CD4-positive, alpha-beta T cell treated with Interferon gamma for 1 hour (primary cell): ENCODE measurements at regions not wholly inside any gene's neighbourhood (a gene's known extent, or its start where the extent isn't known, plus 50 kb on each side); places are given as distances from the start of the nearest gene placed in this dataset.
"Not testable (repeated sequence)": the region's sequence is repeated elsewhere in the genome, so short reads cannot be mapped to it uniquely, and the experiment has no call there.

Experiments
- DNase-seq: peaks from one replicate; pipeline ENCODE4 v3.0.0-alpha.2; 2020

DNA sequence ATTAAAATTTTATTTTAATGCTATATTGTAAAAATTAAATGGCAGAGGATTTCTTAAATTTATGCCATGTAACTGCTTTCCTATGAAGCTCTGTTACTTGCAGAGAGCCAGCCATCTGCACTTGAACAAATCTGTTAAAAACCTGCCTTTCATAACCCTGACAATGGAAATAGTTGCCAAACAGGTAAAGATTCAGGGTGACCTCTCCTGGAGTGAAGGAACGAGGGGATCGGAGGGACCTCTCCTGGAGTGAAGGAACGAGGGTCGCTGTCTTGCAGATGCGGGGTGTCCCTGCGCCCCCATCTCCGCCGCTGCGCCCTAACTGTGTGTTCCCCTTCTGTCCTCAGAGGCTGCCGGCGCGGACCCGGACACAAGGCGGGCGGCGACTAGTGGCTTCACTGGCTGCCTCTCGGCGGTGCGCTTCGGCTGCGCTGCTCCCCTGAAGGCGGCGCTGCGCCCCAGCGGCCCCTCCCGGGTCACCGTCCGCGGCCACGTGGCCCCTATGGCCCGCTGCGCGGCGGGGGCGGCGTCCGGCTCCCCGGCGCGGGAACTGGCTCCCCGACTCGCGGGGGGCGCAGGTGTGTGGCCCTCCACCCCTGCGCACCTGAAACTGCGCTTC, 295.9 kb upstream of the SPATA31A3 start:
- DNase-seq = not testable (repeated sequence)

DNA sequence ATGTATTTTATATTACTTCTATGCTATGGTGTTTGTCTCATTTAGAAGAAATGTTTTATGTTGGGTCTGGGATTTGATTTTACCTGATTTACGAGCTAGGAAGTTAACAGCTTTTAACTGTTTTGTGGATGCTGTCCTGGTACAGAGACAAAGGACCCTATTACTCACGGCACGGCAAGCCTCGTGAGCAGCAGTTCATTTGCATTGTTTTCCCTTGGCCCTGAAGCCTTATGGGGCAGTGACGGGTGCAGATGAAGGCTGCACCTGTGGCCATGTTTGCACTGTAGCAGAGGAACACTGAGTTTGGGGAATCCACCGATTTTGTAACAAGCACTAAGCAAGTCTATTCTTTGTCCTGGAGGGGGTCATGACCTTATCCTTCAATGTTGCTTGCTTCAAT, 291.9 kb upstream of the SPATA31A3 start:
- DNase-seq = not testable (repeated sequence)

DNA sequence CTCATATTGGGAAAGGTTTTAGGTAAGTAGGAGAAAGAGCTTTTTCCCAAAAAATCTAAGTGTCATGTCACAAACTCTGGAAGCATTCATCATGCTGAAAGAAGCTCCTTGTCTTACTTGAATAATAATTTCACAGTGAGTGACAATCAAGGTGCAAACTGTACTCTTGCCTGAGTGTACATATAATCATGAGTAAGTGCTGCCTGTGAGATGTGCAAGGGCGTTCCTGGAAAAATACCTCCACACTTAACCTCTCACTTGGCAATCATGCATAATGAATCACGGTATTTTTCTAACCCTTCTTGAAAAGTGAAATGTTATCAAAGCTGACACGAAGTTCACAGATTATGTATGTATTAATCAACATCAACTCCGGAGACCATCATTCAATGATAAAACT, 289.2 kb upstream of the SPATA31A3 start:
- DNase-seq = not testable (repeated sequence)

DNA sequence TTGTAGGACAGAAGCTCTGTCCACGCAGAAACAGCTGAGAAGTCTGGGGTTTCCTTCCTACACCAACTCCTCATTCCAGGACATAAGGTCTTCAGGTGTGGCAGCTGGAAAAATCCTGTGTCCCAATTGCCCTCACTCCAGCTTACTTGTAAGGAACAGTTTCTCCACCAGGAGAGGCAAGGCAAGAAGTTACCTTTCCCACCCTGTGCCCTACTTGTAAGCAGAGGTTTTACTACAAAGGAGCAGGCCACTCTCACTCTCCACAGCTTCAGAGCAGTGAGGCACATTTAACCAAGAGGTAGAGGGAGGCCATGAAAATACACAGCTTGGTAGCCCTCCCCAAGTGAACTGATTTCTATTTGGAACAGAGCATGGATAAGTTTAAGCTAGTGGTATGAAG, 277.3 kb upstream of the SPATA31A3 start:
- not testable (repeated sequence) for DNase-seq

DNA sequence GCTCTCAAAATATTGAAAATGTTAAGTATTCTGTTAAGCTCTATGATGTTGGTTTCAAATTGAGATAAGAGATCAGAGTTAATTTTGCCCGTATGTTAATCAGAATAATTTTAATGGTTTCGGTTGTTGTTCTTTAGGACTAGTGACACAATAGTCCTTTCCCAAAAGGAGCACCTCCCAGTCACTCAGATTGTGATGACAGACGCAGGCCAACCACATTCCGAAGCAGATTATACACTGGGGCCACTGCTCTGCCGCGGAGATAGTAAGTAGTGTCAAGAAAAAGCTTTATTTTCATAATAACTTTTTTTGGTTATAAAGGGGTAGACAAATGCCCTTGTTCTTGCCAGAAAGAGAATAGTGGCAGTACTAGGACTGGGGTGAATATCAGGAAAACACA, 265.5 kb upstream of the SPATA31A3 start:
- DNase-seq = not testable (repeated sequence)

DNA sequence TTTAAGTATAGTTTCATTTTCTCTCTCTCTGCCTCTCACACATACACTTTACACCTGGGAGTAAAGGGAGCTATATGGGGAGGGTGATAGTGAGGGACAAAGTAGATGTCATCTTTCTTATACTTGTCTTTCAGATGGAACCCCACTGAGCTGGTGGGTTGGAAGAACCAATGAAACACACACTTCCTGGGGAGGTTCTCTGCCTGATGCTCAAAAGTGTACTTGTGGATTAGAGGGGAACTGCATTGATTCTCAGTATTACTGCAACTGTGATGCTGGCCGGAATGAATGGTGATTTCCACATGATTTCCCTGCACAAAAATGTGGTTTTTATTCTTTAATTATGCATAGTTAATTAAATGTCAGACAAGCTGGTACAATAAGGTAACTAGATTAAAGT, 256.6 kb upstream of the SPATA31A3 start:
- not testable (repeated sequence) for DNase-seq

DNA sequence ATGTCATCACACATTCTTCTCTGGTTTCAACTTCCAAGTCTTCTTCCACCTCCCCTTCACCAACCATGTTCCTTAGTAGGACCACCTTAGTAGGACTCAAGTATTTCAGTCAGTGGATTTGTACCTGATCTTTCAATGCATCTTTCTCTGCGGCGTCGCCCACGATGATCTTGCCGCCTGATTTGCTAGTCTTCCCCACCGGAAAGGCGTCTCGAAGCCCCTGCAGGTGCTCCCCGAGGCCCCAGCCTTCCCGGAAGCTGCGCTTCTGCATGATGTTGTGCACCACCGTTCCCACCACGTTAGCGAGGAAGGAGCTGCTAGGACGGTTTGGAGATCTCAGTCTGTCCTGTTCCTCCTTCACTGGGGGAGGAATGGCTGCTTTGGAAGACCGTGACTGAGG, 219.7 kb upstream of the SPATA31A3 start:
- not testable (repeated sequence) for DNase-seq

DNA sequence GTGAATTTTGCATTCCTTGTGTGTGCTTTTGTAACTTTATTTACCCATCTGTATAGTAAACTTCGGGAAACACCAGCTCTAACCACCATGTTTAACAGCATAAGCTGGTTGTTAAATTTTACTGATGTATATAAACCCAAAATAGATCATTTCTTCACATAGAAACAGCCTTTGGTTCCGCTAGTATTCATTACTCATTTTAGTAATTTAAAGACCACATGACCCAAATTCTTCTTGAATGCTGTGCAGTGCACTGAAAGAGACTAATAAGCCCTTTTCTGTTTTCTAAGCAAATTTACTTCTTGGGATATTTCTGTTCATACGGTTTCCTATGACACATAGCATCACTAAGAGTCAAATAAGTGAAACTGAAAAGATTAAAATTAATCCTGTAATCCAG, 218.5 kb upstream of the SPATA31A3 start:
- not testable (repeated sequence) for DNase-seq

DNA sequence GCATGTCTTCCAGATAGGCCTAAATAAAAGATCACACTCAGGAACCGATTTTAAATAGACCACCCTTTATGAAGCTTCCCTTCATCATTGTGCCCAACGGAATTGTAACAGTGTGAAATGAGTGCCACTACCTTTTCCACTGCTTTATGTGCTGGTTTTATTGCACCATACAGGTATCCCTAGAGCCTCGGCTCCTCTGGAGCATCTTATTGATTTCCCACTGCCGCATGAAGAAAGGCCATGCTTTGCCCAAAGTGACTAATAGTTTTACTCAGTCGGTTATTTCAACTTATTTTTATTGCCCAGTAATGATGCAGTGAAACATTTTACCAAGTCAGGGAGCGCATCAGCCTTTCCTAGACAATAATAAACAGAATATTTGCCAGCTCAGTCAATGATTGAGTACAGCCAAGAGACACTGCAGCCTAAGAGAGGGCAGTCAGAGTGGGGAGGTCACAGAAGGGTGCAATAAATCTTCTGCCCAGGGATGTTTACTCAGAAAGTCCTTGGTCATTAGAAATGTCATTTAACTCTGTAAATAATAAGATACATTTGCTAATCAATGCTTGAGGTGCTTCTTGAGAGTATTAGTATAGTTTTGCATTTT, 216.6 kb upstream of the SPATA31A3 start:
- not testable (repeated sequence) for DNase-seq

DNA sequence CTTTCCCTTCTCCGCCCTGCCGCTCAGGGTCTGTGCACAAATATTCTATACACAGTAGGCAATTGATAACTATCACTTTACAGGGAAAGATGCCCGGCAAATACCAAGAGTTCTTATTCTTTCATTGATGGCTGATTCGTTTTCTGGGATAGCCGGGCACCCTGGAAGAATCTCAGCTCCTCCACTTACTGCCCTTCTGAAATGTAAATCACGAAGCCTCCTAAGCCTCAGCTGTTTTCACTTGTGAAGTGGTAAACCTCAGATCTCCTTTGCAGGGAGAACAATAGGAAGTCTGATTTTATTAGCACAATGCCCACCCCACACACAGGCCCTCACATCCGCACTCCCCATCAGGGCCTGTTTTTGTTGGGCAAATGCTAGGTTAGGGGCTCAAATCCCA, 203.8 kb upstream of the SPATA31A3 start:
- DNase-seq = not testable (repeated sequence)

DNA sequence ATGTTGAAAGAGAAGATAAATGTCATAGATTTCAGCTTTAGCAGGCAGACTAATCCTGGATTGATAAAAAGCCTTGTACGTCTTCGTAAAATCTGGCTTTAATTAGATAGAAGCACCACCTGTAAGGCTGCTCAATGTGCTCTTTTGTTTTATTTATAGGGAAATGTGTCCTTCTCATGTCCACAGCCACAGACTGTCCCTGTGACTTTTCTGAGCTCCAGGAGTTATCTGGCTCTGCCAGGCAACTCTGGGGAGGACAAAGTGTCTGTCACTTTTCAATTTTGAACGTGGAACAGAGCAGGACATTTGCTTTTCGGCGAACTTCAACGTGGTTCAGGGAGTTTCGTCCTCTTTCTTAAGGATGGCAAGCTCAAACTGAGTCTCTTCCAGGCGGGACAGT, 203.0 kb upstream of the SPATA31A3 start:
- not testable (repeated sequence) for DNase-seq

DNA sequence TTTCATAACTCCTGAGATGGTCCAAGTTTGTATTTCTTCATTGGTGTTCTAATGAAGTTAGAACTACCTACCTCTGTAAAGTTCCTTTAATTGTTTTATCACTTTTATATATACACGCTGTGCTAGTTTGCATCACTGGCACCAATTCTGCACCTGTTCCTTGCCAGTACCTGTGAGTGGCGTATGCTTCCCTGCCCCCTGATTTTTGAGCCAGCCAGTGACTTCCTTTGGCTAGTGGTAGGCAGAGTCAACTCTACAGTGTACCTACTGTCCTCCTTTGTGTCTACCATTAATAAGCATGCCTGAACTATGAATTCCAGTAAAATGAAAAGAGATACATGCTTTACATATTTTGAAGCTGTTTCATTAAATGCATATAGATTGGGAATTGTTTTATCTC, 186.8 kb upstream of the SPATA31A3 start:
- DNase-seq = not testable (repeated sequence)

DNA sequence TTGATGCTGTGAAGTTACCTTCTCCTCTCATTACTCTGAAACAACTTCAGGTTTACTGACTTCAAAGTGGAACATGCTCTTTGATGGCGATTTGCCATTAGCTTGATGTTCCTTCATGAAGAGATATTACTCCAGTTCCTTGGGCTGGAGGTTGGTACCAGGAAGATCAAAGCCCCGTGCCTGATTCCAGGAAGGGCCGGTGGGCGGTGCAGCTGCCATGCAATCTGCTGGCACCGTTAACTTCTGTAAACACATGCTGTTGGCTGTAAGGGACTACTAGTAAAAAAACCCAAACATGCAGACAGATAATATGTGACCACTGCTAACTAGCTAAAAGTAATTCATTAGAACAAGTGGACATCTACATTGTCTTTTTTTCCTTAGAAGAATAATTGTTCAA, 182.8 kb upstream of the SPATA31A3 start:
- not testable (repeated sequence) for DNase-seq

DNA sequence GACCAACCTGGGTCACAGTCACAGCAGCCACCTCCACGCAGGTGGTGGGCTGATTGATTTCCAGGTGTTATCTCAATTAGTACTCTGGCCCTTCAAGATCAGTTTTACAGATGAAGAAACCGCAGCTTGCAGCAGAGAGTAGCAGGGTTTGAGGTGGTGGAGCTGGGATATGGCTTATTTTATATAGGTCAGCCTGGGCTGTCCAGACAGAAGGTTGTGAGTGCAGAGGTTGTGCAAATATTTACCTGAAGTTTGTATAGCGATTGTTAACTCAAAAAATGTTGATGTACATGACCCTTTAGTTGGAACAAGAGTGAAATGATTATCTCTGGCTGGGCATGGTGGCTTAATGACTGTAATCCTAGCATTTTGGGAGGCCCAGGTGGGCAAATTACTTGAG, 179.4 kb upstream of the SPATA31A3 start:
- DNase-seq = not testable (repeated sequence)

DNA sequence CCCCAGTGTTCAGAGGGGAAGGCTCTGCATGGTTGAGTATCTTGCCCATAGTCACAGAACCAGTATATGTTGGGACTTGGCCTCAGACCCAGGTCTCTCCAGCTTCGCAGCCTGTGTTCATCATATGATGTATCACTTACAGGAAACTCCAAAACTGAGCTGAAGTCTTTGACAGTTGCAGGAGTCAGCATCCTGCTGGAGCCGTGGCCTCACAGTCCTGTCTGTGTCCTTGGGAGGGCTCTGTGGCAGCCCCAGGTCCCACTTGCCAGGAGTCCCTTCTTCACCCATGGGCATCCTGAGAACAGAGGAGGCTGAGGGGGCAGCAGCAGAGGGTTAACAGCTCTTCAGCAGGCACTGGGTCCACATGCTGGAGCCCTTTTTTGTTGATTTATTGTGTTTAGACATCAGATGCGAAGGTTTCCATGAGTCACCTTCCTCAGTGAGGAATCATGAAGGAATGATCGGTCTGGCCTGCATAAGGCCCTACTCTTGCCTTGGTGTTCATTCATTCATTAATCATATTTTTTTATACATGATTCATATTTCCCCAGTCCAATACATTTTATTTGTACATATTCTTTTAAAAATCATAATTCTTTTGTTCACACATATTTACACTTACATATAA, 176.3 kb upstream of the SPATA31A3 start:
- DNase-seq = not testable (repeated sequence)

DNA sequence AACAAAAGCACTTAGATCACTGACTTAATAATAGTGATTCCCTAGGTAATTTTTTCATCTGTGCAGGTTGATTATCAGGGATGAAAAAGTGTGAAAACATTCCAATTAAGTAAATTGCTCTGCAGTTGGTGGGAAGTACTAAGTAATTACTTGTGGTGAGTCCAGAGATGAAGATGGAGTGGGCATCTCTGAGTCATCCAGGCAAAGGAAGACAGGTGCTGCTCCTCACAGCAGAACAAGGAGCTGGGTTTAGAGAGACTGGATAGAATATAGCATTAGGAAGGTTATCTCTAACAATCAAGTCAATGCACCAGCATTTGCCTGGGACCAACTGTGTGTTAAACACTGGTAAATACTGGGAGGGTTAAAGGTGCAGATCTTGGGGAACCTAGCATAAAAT, 174.0 kb upstream of the SPATA31A3 start:
- DNase-seq = not testable (repeated sequence)

DNA sequence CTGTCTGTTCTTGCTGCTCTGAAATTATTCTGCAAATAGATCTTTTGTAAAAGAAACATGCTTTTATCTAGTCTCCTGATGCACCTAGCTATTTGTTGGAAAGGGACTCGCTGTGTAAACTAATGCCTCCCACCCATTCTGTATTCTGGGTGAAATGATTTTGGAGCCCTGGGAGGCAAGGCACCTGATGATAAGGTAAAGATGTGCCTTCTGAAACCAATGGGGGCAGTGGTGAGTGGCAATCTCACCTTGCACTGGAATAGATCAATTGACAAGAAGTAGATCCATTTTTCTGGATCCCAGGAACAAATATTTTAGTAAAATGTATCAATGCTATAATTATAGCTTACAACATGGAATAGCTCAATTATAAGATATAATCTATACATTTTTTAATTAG, 170.5 kb upstream of the SPATA31A3 start:
- not testable (repeated sequence) for DNase-seq

DNA sequence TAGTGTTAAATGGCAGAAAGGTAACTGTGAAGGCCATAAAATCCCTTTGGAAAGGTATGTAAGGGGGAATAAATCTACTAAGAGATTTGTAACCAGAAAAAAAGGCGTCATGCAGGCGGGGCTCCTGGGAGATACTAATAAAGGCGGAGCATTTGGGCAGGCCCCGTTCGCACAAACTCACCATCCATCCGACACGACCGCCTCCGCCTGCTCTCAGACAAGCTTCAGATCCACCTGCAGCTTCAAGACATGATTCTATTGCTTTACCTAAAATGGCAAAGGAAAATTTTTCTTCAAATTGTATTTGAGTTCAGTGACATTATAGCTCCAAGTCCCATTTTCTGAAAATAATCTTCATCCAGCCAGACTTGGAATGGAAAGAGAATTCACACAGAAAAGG, 162.9 kb upstream of the SPATA31A3 start:
- DNase-seq = not testable (repeated sequence)

DNA sequence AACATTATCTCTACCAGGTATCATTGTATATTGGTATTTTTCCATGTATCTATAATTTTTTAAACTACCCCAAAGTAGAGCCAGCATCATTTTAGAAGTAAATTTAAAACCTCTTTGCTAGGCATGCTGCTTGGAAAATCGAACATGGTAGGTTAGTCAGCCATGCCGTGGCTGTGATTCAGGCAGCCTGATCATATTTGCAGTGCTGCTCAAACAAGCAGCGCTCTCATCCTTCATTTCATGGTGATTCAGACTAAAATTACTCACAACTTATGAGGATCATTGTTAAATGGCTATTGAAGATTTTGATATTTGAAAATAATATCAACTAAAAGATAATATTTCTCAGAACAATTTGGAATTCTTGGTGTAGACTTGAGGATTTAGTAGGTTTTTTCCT, 161.2 kb upstream of the SPATA31A3 start:
- not testable (repeated sequence) for DNase-seq

DNA sequence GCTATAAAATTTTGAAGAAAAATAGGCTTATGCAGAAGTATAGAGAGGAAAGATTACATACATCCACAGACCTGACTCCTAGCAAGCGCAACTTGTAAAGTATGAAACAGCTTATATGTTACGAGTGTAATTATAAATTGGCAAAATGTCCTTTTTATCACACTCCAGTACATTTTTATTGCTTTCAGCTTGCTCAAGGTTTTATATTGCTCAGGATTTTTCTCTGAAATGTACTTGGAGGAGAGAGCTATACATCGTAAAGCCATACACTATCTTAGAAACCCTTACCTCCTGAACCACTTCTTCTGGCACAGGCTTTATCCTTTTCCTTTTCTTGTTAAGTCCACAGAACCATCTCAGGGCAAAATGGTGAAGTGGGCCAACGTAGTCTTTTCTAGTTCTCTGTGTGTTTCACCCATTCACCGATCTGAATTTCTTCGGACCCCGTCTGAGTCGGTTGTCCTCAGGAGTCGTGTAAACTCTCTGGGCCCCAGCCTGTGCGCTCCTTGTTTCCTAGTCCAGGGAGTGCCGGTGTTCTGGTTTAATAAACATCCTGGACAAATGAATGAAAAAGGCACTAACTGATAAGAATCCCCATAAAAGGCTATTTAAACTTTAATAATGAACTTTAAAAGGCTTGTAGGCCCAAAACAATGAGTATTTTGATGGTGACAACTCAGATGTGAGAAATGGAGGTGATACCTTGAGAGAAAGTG, 150.2 kb upstream of the SPATA31A3 start:
- not testable (repeated sequence) for DNase-seq

DNA sequence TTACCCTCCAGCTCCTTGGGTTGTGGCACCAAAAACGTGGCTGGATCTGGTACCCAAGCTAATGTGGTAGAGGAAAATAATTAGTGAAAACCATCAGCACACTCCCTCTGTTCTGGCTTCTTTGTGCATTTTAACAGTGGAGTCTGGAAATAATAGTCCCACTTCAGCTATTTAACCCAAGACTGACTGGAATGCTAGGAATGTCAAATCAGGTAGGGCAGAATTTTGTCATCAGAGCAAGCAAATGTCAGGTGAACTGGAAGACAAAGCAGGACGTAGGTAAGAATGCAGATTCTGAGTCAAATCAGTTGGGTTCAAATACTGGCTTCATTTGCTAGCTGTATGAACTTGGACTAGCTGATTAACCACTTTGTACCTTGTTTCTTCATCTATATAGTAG, 144.0 kb upstream of the SPATA31A3 start:
- not testable (repeated sequence) for DNase-seq

DNA sequence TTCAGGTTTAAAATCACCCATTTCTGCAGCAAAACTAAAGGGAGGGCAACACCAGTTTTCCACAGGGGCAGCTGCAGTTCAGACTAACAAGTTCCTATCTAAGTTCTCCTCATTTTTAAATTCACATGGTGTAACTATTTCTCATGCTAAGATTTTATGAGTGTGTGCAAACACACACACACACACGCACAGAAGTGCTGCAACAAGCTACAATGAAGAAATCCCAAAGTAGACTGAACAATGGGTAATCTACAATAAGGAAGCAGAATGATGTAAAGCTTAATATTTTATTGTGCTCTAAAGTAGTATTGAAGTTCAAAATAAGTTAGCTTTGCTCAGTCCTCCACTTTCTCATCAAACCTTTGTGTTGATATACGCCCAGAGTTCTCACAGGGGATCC, 140.8 kb upstream of the SPATA31A3 start:
- DNase-seq = not testable (repeated sequence)

DNA sequence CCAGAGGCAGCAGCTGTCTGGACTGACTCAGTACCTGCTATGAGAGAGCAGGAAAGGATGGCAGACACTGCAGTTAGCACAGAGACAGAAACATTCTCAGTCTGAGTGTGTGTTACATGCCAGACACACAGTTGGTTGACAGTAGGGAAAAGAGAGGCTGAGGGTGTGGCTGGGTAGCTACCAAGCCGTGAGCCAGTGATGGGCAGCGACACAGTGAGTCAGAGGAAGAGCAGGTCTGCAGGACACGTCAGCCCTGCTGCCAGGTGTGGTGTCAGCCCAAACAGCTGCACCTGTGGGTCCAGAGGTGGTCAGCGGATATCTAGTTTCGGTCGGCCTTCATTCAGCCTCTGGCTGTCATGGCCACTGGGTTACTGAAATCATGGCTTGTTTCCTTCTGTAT, 124.4 kb upstream of the SPATA31A3 start:
- not testable (repeated sequence) for DNase-seq

DNA sequence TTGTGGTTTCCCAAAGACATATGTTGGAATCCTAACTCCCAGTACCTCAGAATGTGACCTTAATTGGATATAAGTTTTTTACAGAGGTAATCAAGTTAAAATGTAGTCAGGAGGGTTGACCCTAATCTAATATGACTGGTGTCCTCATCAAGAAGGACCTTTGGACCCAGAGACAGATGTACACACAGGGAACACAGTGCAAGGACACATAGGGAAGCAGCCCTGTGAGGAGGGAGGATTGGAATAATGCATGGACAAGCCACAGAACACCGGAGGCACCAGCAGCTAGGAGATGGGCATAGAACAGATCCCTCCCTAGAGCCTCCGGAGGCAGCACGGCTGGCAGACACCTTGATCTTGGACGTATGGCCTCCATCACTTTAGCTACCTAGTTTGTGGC, 119.8 kb upstream of the SPATA31A3 start:
- not testable (repeated sequence) for DNase-seq
